ENCODE measurements at regions not wholly inside any gene's neighbourhood (a gene's known extent, or its start where the extent isn't known, plus 50 kb on each side); places are given as distances from the start of the nearest gene placed in this dataset.

GRCh38 chr2:223457301-223457700 lies 144.9 kb downstream of the SCG2 start:
- no peaks in the 10 kb centered on the region for H3K79me2 ChIP-seq (ENCODE audit: low read length)
- H3K36me3 ChIP-seq (ENCODE audit: low read depth, low read length) = no peaks in the 10 kb centered on the region
- H3K9me3 ChIP-seq (ENCODE audit: low read length) = no peaks in the 10 kb centered on the region
- H3K4me3 ChIP-seq (ENCODE audit: low read length) = no peak overlapping the region
- H3K9ac ChIP-seq (ENCODE audit: low read length) = no peak overlapping the region
- no peak overlapping the region for H3K27ac ChIP-seq (ENCODE audit: low read length)
- no peak overlapping the region for H3K4me2 ChIP-seq (ENCODE audit: low read length)
- TF ChIP-seq EZH2 (IDR thresholded peaks at IDR 0.05; ENCODE audit: low read length, unreplicated experiment) (no peak), CTCF (conservative IDR thresholded peaks at IDR 0.05; ENCODE audit: low read depth, low read length) (no peak), EZH2phosphoT487 (IDR thresholded peaks at IDR 0.05; ENCODE audit: borderline replicate concordance, low read length) (no peak)
- ChIA-PET CTCF (no interaction called here), POLR2A (ENCODE audit: unreplicated experiment) (no interaction called here)
- no peaks in the 10 kb centered on the region for H3K27me3 ChIP-seq (ENCODE audit: low read length)
- no peaks in the 10 kb centered on the region for H3F3A ChIP-seq (ENCODE audit: low read length, unreplicated experiment)
- no peak overlapping the region for H2AFZ ChIP-seq (ENCODE audit: low read length)
- no TSS peak for BruUV-seq (replicated peaks)
- DNase-seq (no peak), ATAC-seq (no peak)
- H3K4me1 ChIP-seq (ENCODE audit: insufficient read depth, low read length) = peaks cover 27% of the 10 kb centered on the region
- H4K20me1 ChIP-seq (ENCODE audit: low read length) = no peaks in the 10 kb centered on the region
- intact Hi-C loops (cut with micrococcal nuclease) = loop anchor here (5.0 kb wide), 1 partner anchor 340 kb away; no protein-coding TSS in a partner anchor
- H3K9me2 ChIP-seq (replicated peaks; ENCODE audit: low read length) = no peaks in the 10 kb centered on the region

GRCh38 chr2:223459328-223459939 lies 142.7 kb downstream of the SCG2 start:
- Histone ChIP-seq H3K9ac (ENCODE audit: low read length) (no peak overlapping the region), H3K9me2 (replicated peaks; ENCODE audit: low read length) (no peaks in the 10 kb centered on the region), H3K79me2 (ENCODE audit: low read length) (no peaks in the 10 kb centered on the region), H2AFZ (ENCODE audit: low read length) (no peak overlapping the region), H3K27me3 (ENCODE audit: low read length) (no peaks in the 10 kb centered on the region), H3K27ac (ENCODE audit: low read length) (no peak overlapping the region), H3K4me1 (ENCODE audit: insufficient read depth, low read length) (peaks cover 27% of the 10 kb centered on the region), H3K4me2 (ENCODE audit: low read length) (no peak overlapping the region), H3K9me3 (ENCODE audit: low read length) (no peaks in the 10 kb centered on the region), H3K36me3 (ENCODE audit: low read depth, low read length) (no peaks in the 10 kb centered on the region), H3F3A (ENCODE audit: low read length, unreplicated experiment) (no peaks in the 10 kb centered on the region), H4K20me1 (ENCODE audit: low read length) (no peaks in the 10 kb centered on the region), H3K4me3 (ENCODE audit: low read length) (no peak overlapping the region)
- ChIA-PET CTCF (interaction anchor here (0.5 to 0.6 kb wide), 3 partner anchors 108 to 349 kb away, joined by 6 to 12 read pairs (median 8); no protein-coding TSS in a partner anchor), POLR2A (ENCODE audit: unreplicated experiment) (no interaction called here)
- intact Hi-C loops (cut with micrococcal nuclease) = loop anchor here (1.0 to 5.0 kb wide), 2 partner anchors 143 to 338 kb away; partner anchors contain the start of gene SCG2
- ATAC-seq = no peak
- peak; percentile 62 for DNase-seq
- TF ChIP-seq EZH2 (IDR thresholded peaks at IDR 0.05; ENCODE audit: low read length, unreplicated experiment) (no peak), EZH2phosphoT487 (IDR thresholded peaks at IDR 0.05; ENCODE audit: borderline replicate concordance, low read length) (no peak), CTCF (conservative IDR thresholded peaks at IDR 0.05; ENCODE audit: low read depth, low read length) (peak; percentile 66)
- no TSS peak for BruUV-seq (replicated peaks)

- H3K36me3 ChIP-seq (ENCODE audit: low read depth, low read length) = no peaks in the 10 kb centered on the region
- H3K9ac ChIP-seq (ENCODE audit: low read length) = no peak overlapping the region
- H3K9me2 ChIP-seq (replicated peaks; ENCODE audit: low read length) = no peaks in the 10 kb centered on the region
- H3K27me3 ChIP-seq (ENCODE audit: low read length) = no peaks in the 10 kb centered on the region
- intact Hi-C loops (cut with micrococcal nuclease) = loop anchor here (5.0 kb wide), 1 partner anchor 87 kb away; no protein-coding TSS in a partner anchor
- peak overlapping the region; percentile 68 for H3K4me2 ChIP-seq (ENCODE audit: low read length)
- H2AFZ ChIP-seq (ENCODE audit: low read length) = no peak overlapping the region
- no peaks in the 10 kb centered on the region for H3K9me3 ChIP-seq (ENCODE audit: low read length)
- H3K27ac ChIP-seq (ENCODE audit: low read length) = peak overlapping the region; percentile 72
- no peaks in the 10 kb centered on the region for H3F3A ChIP-seq (ENCODE audit: low read length, unreplicated experiment)
- H3K4me3 ChIP-seq (ENCODE audit: low read length) = no peak overlapping the region
- ChIA-PET POLR2A (ENCODE audit: unreplicated experiment) (no interaction called here), CTCF (no interaction called here)
- no peaks in the 10 kb centered on the region for H3K79me2 ChIP-seq (ENCODE audit: low read length)
- DNase-seq = no peak
- no peak for TF ChIP-seq CTCF (conservative IDR thresholded peaks at IDR 0.05; ENCODE audit: low read depth, low read length)
- TF ChIP-seq EZH2 (IDR thresholded peaks at IDR 0.05; ENCODE audit: low read length, unreplicated experiment) = no peak
- no peak for TF ChIP-seq EZH2phosphoT487 (IDR thresholded peaks at IDR 0.05; ENCODE audit: borderline replicate concordance, low read length)
- no peaks in the 10 kb centered on the region for H4K20me1 ChIP-seq (ENCODE audit: low read length)
- ATAC-seq = 0 out of 2 replicates have a peak, but pooled peaks have one; percentile 14
- BruUV-seq (replicated peaks) = no TSS peak
- peaks cover 27% of the 10 kb centered on the region for H3K4me1 ChIP-seq (ENCODE audit: insufficient read depth, low read length)
Observed at GRCh38 chr2:223460209-223460608, 142.0 kb downstream of the SCG2 start.

Data from PC-3 (cell line).